Endothelial cell (in vitro differentiated cells): ENCODE measurements at regions not wholly inside any gene's neighbourhood (a gene's known extent, or its start where the extent isn't known, plus 50 kb on each side); places are given as distances from the start of the nearest gene placed in this dataset.

Source experiments
- DNase-seq: peaks from one replicate; pipeline ENCODE4 v3.0.0; 2021; ENCODE audit warnings: low spot score
- H3K27ac Mint-ChIP-seq: one replicate; pipeline ENCODE4 v1.8.0; 2021; ENCODE audit warnings: mixed read lengths, inconsistent platforms; ENCODE audit not compliant: unreplicated experiment
- H3K27me3 Mint-ChIP-seq: one replicate; pipeline ENCODE4 v1.8.0; 2021; ENCODE audit warnings: mild to moderate bottlenecking, moderate library complexity, mixed read lengths, inconsistent platforms; ENCODE audit not compliant: unreplicated experiment
- H3K36me3 Mint-ChIP-seq: one replicate; pipeline ENCODE4 v1.8.0; 2021; ENCODE audit warnings: mild to moderate bottlenecking, low read depth, mixed read lengths, inconsistent platforms; ENCODE audit not compliant: unreplicated experiment
- H3K4me1 Mint-ChIP-seq: one replicate; pipeline ENCODE4 v1.8.0; 2021; ENCODE audit warnings: mild to moderate bottlenecking, mixed read lengths, inconsistent platforms; ENCODE audit not compliant: unreplicated experiment
- H3K4me3 Mint-ChIP-seq: one replicate; pipeline ENCODE4 v1.8.0; 2021; ENCODE audit warnings: mild to moderate bottlenecking, mixed read lengths, inconsistent platforms; ENCODE audit not compliant: unreplicated experiment
- H3K9me3 Mint-ChIP-seq: one replicate; pipeline ENCODE4 v1.8.0; 2021; ENCODE audit warnings: mixed read lengths, inconsistent platforms; ENCODE audit not compliant: unreplicated experiment
- CTCF ChIP-seq: fragments of 200-600 bp; sonication (generic); IDR thresholded peaks from one replicate; pipeline ENCODE4 v1.5.0; 2021; ENCODE audit warnings: antibody characterized with exemption; ENCODE audit not compliant: unreplicated experiment

GRCh38 chr2:199111458-199111857 lies 346.3 kb downstream of the SATB2 start:
- no peaks in the 10 kb centered on the region for H3K9me3 Mint-ChIP-seq
- H3K27me3 Mint-ChIP-seq = no peaks in the 10 kb centered on the region
- no peak for TF ChIP-seq CTCF
- no peak overlapping the region for H3K4me3 Mint-ChIP-seq
- no peak for DNase-seq
- no peaks in the 10 kb centered on the region for H3K36me3 Mint-ChIP-seq
- H3K27ac Mint-ChIP-seq = no peak overlapping the region
- no peaks in the 10 kb centered on the region for H3K4me1 Mint-ChIP-seq

GRCh38 chr2:199108056-199108455 lies 349.7 kb downstream of the SATB2 start:
- H3K4me1 Mint-ChIP-seq = no peaks in the 10 kb centered on the region
- TF ChIP-seq CTCF = no peak
- no peak for DNase-seq
- no peaks in the 10 kb centered on the region for H3K9me3 Mint-ChIP-seq
- H3K36me3 Mint-ChIP-seq = no peaks in the 10 kb centered on the region
- H3K27ac Mint-ChIP-seq = no peak overlapping the region
- no peaks in the 10 kb centered on the region for H3K27me3 Mint-ChIP-seq
- no peak overlapping the region for H3K4me3 Mint-ChIP-seq

GRCh38 chr2:199105826-199106225 lies 351.9 kb downstream of the SATB2 start:
- Mint-ChIP-seq H3K4me1 (no peaks in the 10 kb centered on the region), H3K9me3 (no peaks in the 10 kb centered on the region), H3K4me3 (no peak overlapping the region), H3K27ac (no peak overlapping the region), H3K36me3 (no peaks in the 10 kb centered on the region), H3K27me3 (no peaks in the 10 kb centered on the region)
- no peak for DNase-seq
- no peak for TF ChIP-seq CTCF

GRCh38 chr2:199101487-199101886 lies 356.3 kb downstream of the SATB2 start:
- Mint-ChIP-seq H3K4me3 (no peak overlapping the region), H3K9me3 (no peaks in the 10 kb centered on the region), H3K36me3 (no peaks in the 10 kb centered on the region), H3K27ac (no peak overlapping the region), H3K27me3 (no peaks in the 10 kb centered on the region), H3K4me1 (no peaks in the 10 kb centered on the region)
- no peak for TF ChIP-seq CTCF
- no peak for DNase-seq

GRCh38 chr2:199100326-199101110 lies 357.2 kb downstream of the SATB2 start:
- no peak for DNase-seq
- Mint-ChIP-seq H3K36me3 (no peaks in the 10 kb centered on the region), H3K27ac (no peak overlapping the region), H3K9me3 (no peaks in the 10 kb centered on the region), H3K4me3 (no peak overlapping the region), H3K4me1 (no peaks in the 10 kb centered on the region), H3K27me3 (no peaks in the 10 kb centered on the region)
- no peak for TF ChIP-seq CTCF
